Nephron progenitor cell (in vitro differentiated cells): ENCODE measurements at regions not wholly inside any gene's neighbourhood (a gene's known extent, or its start where the extent isn't known, plus 50 kb on each side); places are given as distances from the start of the nearest gene placed in this dataset.

ENCODE experiments used
- DNase-seq: peaks from one replicate; pipeline ENCODE4 v3.0.0; 2021
- H3K27ac Mint-ChIP-seq: 2 replicates; pipeline ENCODE4 v1.8.0; 2021; ENCODE audit warnings: mild to moderate bottlenecking, moderate library complexity, mixed read lengths
- H3K27me3 Mint-ChIP-seq: 2 replicates; pipeline ENCODE4 v1.8.0; 2021; ENCODE audit warnings: mild to moderate bottlenecking, low read depth, mixed read lengths; ENCODE audit not compliant: poor library complexity
- H3K36me3 Mint-ChIP-seq: 2 replicates; pipeline ENCODE4 v1.8.0; 2021; ENCODE audit warnings: low read depth, mixed read lengths
- H3K4me1 Mint-ChIP-seq: 2 replicates; pipeline ENCODE4 v1.8.0; 2021; ENCODE audit warnings: mixed read lengths
- H3K4me3 Mint-ChIP-seq: 2 replicates; pipeline ENCODE4 v1.8.0; 2021; ENCODE audit warnings: mild to moderate bottlenecking, moderate library complexity, mixed read lengths
- H3K9me3 Mint-ChIP-seq: 2 replicates; pipeline ENCODE4 v1.8.0; 2021; ENCODE audit warnings: mild to moderate bottlenecking, moderate library complexity, mixed read lengths
- CTCF ChIP-seq: fragments of 200-600 bp; sonication (generic); IDR thresholded peaks from 2 replicates; pipeline ENCODE4 v1.5.0; 2021; ENCODE audit warnings: antibody characterized with exemption

GRCh38 chr4:123305736-123306135, 90.9 kb upstream of the SPRY1 start:
- Mint-ChIP-seq H3K27ac (peak overlapping the region; percentile 54), H3K27me3 (peaks cover 13% of the 10 kb centered on the region), H3K9me3 (peaks cover 9% of the 10 kb centered on the region), H3K4me1 (peaks cover 37% of the 10 kb centered on the region), H3K4me3 (no peak overlapping the region), H3K36me3 (peaks cover 24% of the 10 kb centered on the region)
- TF ChIP-seq CTCF = no peak
- DNase-seq = no peak

GRCh38 chr4:123306769-123307168, 89.8 kb upstream of the SPRY1 start:
- Mint-ChIP-seq H3K4me3 (no peak overlapping the region), H3K27ac (no peak overlapping the region), H3K27me3 (peaks cover 10% of the 10 kb centered on the region), H3K36me3 (peaks cover 26% of the 10 kb centered on the region), H3K4me1 (peaks cover 36% of the 10 kb centered on the region), H3K9me3 (peaks cover 9% of the 10 kb centered on the region)
- no peak for DNase-seq
- TF ChIP-seq CTCF = no peak

- no peak for TF ChIP-seq CTCF
- no peak for DNase-seq
- peaks cover 43% of the 10 kb centered on the region for H3K4me1 Mint-ChIP-seq
- H3K9me3 Mint-ChIP-seq = peaks cover 9% of the 10 kb centered on the region
- no peak overlapping the region for H3K4me3 Mint-ChIP-seq
- peaks cover 33% of the 10 kb centered on the region for H3K36me3 Mint-ChIP-seq
- H3K27me3 Mint-ChIP-seq = peaks cover 7% of the 10 kb centered on the region
- H3K27ac Mint-ChIP-seq = peak overlapping the region; percentile 39
Observed at GRCh38 chr4:123308667-123309066, 87.9 kb upstream of the SPRY1 start.

GRCh38 chr4:123312116-123312515, 84.5 kb upstream of the SPRY1 start:
- peaks cover 12% of the 10 kb centered on the region for H3K9me3 Mint-ChIP-seq
- no peak overlapping the region for H3K4me3 Mint-ChIP-seq
- no peak for DNase-seq
- no peak for TF ChIP-seq CTCF
- H3K36me3 Mint-ChIP-seq = peaks cover 43% of the 10 kb centered on the region
- no peaks in the 10 kb centered on the region for H3K27me3 Mint-ChIP-seq
- H3K4me1 Mint-ChIP-seq = peaks cover 17% of the 10 kb centered on the region
- H3K27ac Mint-ChIP-seq = no peak overlapping the region

- TF ChIP-seq CTCF = no peak
- Mint-ChIP-seq H3K9me3 (peaks cover 12% of the 10 kb centered on the region), H3K36me3 (peaks cover 51% of the 10 kb centered on the region), H3K27me3 (no peaks in the 10 kb centered on the region), H3K4me3 (no peak overlapping the region), H3K27ac (peak overlapping the region; percentile 87), H3K4me1 (peaks cover 17% of the 10 kb centered on the region)
- no peak for DNase-seq
Observed at GRCh38 chr4:123312951-123313592, 83.5 kb upstream of the SPRY1 start.

- H3K9me3 Mint-ChIP-seq = peaks cover 15% of the 10 kb centered on the region
- H3K27me3 Mint-ChIP-seq = no peaks in the 10 kb centered on the region
- no peak for DNase-seq
- peaks cover 17% of the 10 kb centered on the region for H3K4me1 Mint-ChIP-seq
- peaks cover 51% of the 10 kb centered on the region for H3K36me3 Mint-ChIP-seq
- no peak overlapping the region for H3K27ac Mint-ChIP-seq
- no peak overlapping the region for H3K4me3 Mint-ChIP-seq
- TF ChIP-seq CTCF = no peak
Observed at GRCh38 chr4:123315617-123316016, 81.0 kb upstream of the SPRY1 start.
